Skeletal muscle tissue (tissue), 3 donors: ENCODE measurements at regions not wholly inside any gene's neighbourhood (a gene's known extent, or its start where the extent isn't known, plus 50 kb on each side); places are given as distances from the start of the nearest gene placed in this dataset.
A peak's percentile ranks its signal among the peaks of the same experiment; 100 is the strongest.

ENCODE experiments used
- H3K27ac ChIP-seq: one replicate; pipeline ENCODE4 v1.7.0; 2013; ENCODE audit warnings: mild to moderate bottlenecking, low read depth, low read length, inconsistent platforms
- H3K27me3 ChIP-seq, 3 donors: one replicate each; pipeline ENCODE4 v1.7.0; 2013; ENCODE audit warnings: low read length in 3 of 3; ENCODE audit not compliant: control insufficient read depth in 3 of 3, insufficient read depth in 3 of 3
- H3K36me3 ChIP-seq, 3 donors: one replicate each; pipeline ENCODE4 v1.7.0; 2013; ENCODE audit warnings: low read length in 3 of 3; ENCODE audit not compliant: control insufficient read depth in 3 of 3, insufficient read depth in 3 of 3
- H3K4me1 ChIP-seq, 3 donors: one replicate each; pipeline ENCODE4 v1.7.0; 2013; ENCODE audit warnings: low read length in 3 of 3, mild to moderate bottlenecking in 3 of 3; ENCODE audit not compliant: control insufficient read depth in 3 of 3, insufficient read depth in 3 of 3
- H3K4me3 ChIP-seq, 3 donors: one replicate each; pipeline ENCODE4 v1.7.0; 2013; ENCODE audit warnings: low read length in 3 of 3
- H3K9ac ChIP-seq, 3 donors: one replicate each; pipeline ENCODE4 v1.7.0; 2013; ENCODE audit warnings: low read length in 3 of 3, mild to moderate bottlenecking in 3 of 3, moderate library complexity in 2 of 3, low read depth in 1 of 3
- H3K9me3 ChIP-seq, 3 donors: one replicate each; pipeline ENCODE4 v1.7.0; 2013; ENCODE audit warnings: low read length in 3 of 3; ENCODE audit not compliant: control insufficient read depth in 3 of 3
- donor health status: Osteomylitis.

- H3K4me3 ChIP-seq: no peak overlapping the region
- no peak overlapping the region for H3K27ac ChIP-seq
- H3K36me3 ChIP-seq: no peaks in the 10 kb centered on the region
- H3K9ac ChIP-seq: no peak overlapping the region
- H3K27me3 ChIP-seq: no peaks in the 10 kb centered on the region
- peaks cover 29 to 37% (median 30%) of the 10 kb centered on the region in 3 donors for H3K4me1 ChIP-seq
- no peaks in the 10 kb centered on the region for H3K9me3 ChIP-seq
Measured at GRCh38 chr1:232557096-232557495, 72.8 kb downstream of the SIPA1L2 start.

GRCh38 chr1:232556351-232556750 lies 73.6 kb downstream of the SIPA1L2 start:
- no peak overlapping the region for H3K4me3 ChIP-seq
- no peaks in the 10 kb centered on the region for H3K27me3 ChIP-seq
- H3K9ac ChIP-seq: peak overlapping the region in 1 of 3 donors; percentile 1
- H3K9me3 ChIP-seq: no peaks in the 10 kb centered on the region
- H3K27ac ChIP-seq: peak overlapping the region; percentile 33
- H3K4me1 ChIP-seq: peaks cover 29 to 37% (median 30%) of the 10 kb centered on the region in 3 donors
- H3K36me3 ChIP-seq: no peaks in the 10 kb centered on the region

- no peaks in the 10 kb centered on the region for H3K9me3 ChIP-seq
- peaks cover 29 to 37% (median 30%) of the 10 kb centered on the region in 3 donors for H3K4me1 ChIP-seq
- H3K36me3 ChIP-seq: no peaks in the 10 kb centered on the region
- H3K4me3 ChIP-seq: no peak overlapping the region
- no peaks in the 10 kb centered on the region for H3K27me3 ChIP-seq
- H3K27ac ChIP-seq: peak overlapping the region; percentile 33
- peak overlapping the region in 1 of 3 donors; percentile 1 for H3K9ac ChIP-seq
Measured at GRCh38 chr1:232555494-232556210, 74.3 kb downstream of the SIPA1L2 start.

- Histone ChIP-seq H3K4me1 (peaks cover 29 to 37% (median 30%) of the 10 kb centered on the region in 3 donors), H3K9me3 (no peaks in the 10 kb centered on the region), H3K27ac (peak overlapping the region; percentile 59), H3K4me3 (peak overlapping the region in 2 of 3 donors; percentile 14 to 34), H3K36me3 (no peaks in the 10 kb centered on the region), H3K27me3 (no peaks in the 10 kb centered on the region), H3K9ac (peak overlapping the region in 1 of 3 donors; percentile 40)
Measured at GRCh38 chr1:232554409-232554808, 75.5 kb downstream of the SIPA1L2 start.

GRCh38 chr1:232553809-232554208 lies 76.1 kb downstream of the SIPA1L2 start:
- H3K4me3 ChIP-seq: peak overlapping the region in 1 of 3 donors; percentile 18
- H3K27ac ChIP-seq: peak overlapping the region; percentile 59
- no peaks in the 10 kb centered on the region for H3K36me3 ChIP-seq
- no peaks in the 10 kb centered on the region for H3K27me3 ChIP-seq
- H3K9ac ChIP-seq: peak overlapping the region in 1 of 3 donors; percentile 8
- H3K4me1 ChIP-seq: peaks cover 29 to 33% (median 32%) of the 10 kb centered on the region in 3 donors
- H3K9me3 ChIP-seq: no peaks in the 10 kb centered on the region

GRCh38 chr1:232553050-232553754 lies 76.7 kb downstream of the SIPA1L2 start:
- Histone ChIP-seq H3K27ac (peak overlapping the region; percentile 59), H3K27me3 (no peaks in the 10 kb centered on the region), H3K36me3 (no peaks in the 10 kb centered on the region), H3K9ac (peak overlapping the region in 1 of 3 donors; percentile 29), H3K9me3 (no peaks in the 10 kb centered on the region), H3K4me1 (peaks cover 29 to 40% (median 36%) of the 10 kb centered on the region in 3 donors), H3K4me3 (peak overlapping the region in 1 of 3 donors; percentile 4)

- Histone ChIP-seq H3K9me3 (no peaks in the 10 kb centered on the region), H3K4me3 (no peak overlapping the region), H3K36me3 (no peaks in the 10 kb centered on the region), H3K4me1 (peaks cover 29 to 42% (median 35%) of the 10 kb centered on the region in 3 donors), H3K27ac (no peak overlapping the region), H3K27me3 (no peaks in the 10 kb centered on the region), H3K9ac (no peak overlapping the region)
Measured at GRCh38 chr1:232551386-232551785, 78.5 kb downstream of the SIPA1L2 start.

GRCh38 chr1:232550007-232550406 lies 79.9 kb downstream of the SIPA1L2 start:
- H3K4me1 ChIP-seq: peaks cover 24 to 33% (median 24%) of the 10 kb centered on the region in 3 donors

GRCh38 chr1:232548691-232549090 lies 81.2 kb downstream of the SIPA1L2 start:
- Histone ChIP-seq H3K4me3 (no peak overlapping the region), H3K9ac (no peak overlapping the region), H3K4me1 (peaks cover 11 to 21% (median 18%) of the 10 kb centered on the region in 3 donors), H3K36me3 (no peaks in the 10 kb centered on the region), H3K27ac (no peak overlapping the region), H3K9me3 (no peaks in the 10 kb centered on the region), H3K27me3 (no peaks in the 10 kb centered on the region)

More at GRCh38 chr1:232550007-232550406, 79.9 kb downstream of the SIPA1L2 start:
- Histone ChIP-seq H3K27ac (no peak overlapping the region), H3K27me3 (no peaks in the 10 kb centered on the region), H3K36me3 (no peaks in the 10 kb centered on the region), H3K9me3 (no peaks in the 10 kb centered on the region), H3K4me3 (no peak overlapping the region), H3K9ac (no peak overlapping the region)

GRCh38 chr1:232547938-232548484 lies 81.9 kb downstream of the SIPA1L2 start:
- H3K9me3 ChIP-seq: no peaks in the 10 kb centered on the region
- H3K27ac ChIP-seq: no peak overlapping the region
- peaks cover 4 to 15% (median 12%) of the 10 kb centered on the region in 3 donors for H3K4me1 ChIP-seq
- H3K27me3 ChIP-seq: no peaks in the 10 kb centered on the region
- H3K36me3 ChIP-seq: no peaks in the 10 kb centered on the region
- no peak overlapping the region for H3K4me3 ChIP-seq
- H3K9ac ChIP-seq: no peak overlapping the region
